PC-3 (cell line): ENCODE measurements at regions not wholly inside any gene's neighbourhood (a gene's known extent, or its start where the extent isn't known, plus 50 kb on each side); places are given as distances from the start of the nearest gene placed in this dataset.

Source experiments
- ATAC-seq: fragments of 200-7000 bp; cut with Tn5 transposase; 2 replicates; pipeline ENCODE4 v1.9.1; 2020; ENCODE audit warnings: mild to moderate bottlenecking, moderate library complexity
- BruUV-seq: library from RNA; stranded (reverse); fragments of 400-500 nt; replicated peaks from 2 replicates; lab custom pipeline; 2021; lab: Mats Ljungman, UMichigan
- CTCF ChIA-PET: fragments of 300-600 bp; sonication (Branson Sonifier 250); formaldehyde crosslinking; loops from one replicate; lab custom pipeline; 2022; ENCODE audit warnings: antibody characterized with exemption; lab: Charles Lee
- POLR2A ChIA-PET: fragments of 300-600 bp; sonication (Branson Sonifier 250); formaldehyde crosslinking; loops from one replicate; lab custom pipeline; 2022; ENCODE audit warnings: antibody characterized with exemption; ENCODE audit not compliant: unreplicated experiment; lab: Charles Lee
- DNase-seq: peaks from one replicate; pipeline ENCODE4 v3.0.0-alpha.2; 2015
- H2AFZ ChIP-seq: fragments of 300-600 bp; sonication (generic); 2 replicates; pipeline ENCODE4 v1.6.0; 2016; ENCODE audit warnings: antibody characterized with exemption, low read length
- H3F3A ChIP-seq: fragments of 300-600 bp; sonication (generic); one replicate; pipeline ENCODE4 v1.6.0; 2017; ENCODE audit warnings: antibody characterized with exemption, low read length, control low read depth, mild to moderate bottlenecking; ENCODE audit not compliant: unreplicated experiment
- H3K27ac ChIP-seq: fragments of 300-600 bp; sonication (generic); 2 replicates; pipeline ENCODE4 v1.5.1; 2016; ENCODE audit warnings: mild to moderate bottlenecking, low read length
- H3K27me3 ChIP-seq: fragments of 300-600 bp; sonication (generic); 2 replicates; pipeline ENCODE4 v1.6.1; 2016; ENCODE audit warnings: low read length, mixed read lengths
- H3K36me3 ChIP-seq: fragments of 300-600 bp; sonication (generic); 2 replicates; pipeline ENCODE4 v1.6.1; 2016; ENCODE audit warnings: low read depth, mixed run types, low read length, mixed read lengths
- H3K4me1 ChIP-seq: fragments of 300-600 bp; sonication (generic); 2 replicates; pipeline ENCODE4 v1.5.1; 2016; ENCODE audit warnings: low read length; ENCODE audit not compliant: insufficient read depth
- H3K4me2 ChIP-seq: fragments of 300-600 bp; sonication (generic); 2 replicates; pipeline ENCODE4 v1.6.0; 2016; ENCODE audit warnings: low read length
- H3K4me3 ChIP-seq: fragments of 300-600 bp; sonication (generic); 2 replicates; pipeline ENCODE4 v1.5.1; 2016; ENCODE audit warnings: mild to moderate bottlenecking, low read length, mixed read lengths
- H3K79me2 ChIP-seq: fragments of 300-600 bp; sonication (generic); 2 replicates; pipeline ENCODE4 v1.6.1; 2017; ENCODE audit warnings: low read length, mixed read lengths
- H3K9ac ChIP-seq: fragments of 300-600 bp; sonication (generic); 2 replicates; pipeline ENCODE4 v1.6.0; 2016; ENCODE audit warnings: mild to moderate bottlenecking, low read length
- H3K9me2 ChIP-seq: fragments of 300-600 bp; sonication (generic); replicated peaks from 2 replicates; pipeline ENCODE4 v1.6.1; 2016; ENCODE audit warnings: mixed run types, low read length, mixed read lengths
- H3K9me3 ChIP-seq: fragments of 300-600 bp; sonication (generic); 2 replicates; pipeline ENCODE4 v1.6.1; 2016; ENCODE audit warnings: low read length, mixed read lengths
- H4K20me1 ChIP-seq: fragments of 300-600 bp; sonication (generic); 2 replicates; pipeline ENCODE4 v1.6.1; 2016; ENCODE audit warnings: low read length, mixed read lengths
- CTCF ChIP-seq: fragments of 300-600 bp; sonication (generic); conservative IDR thresholded peaks from 2 replicates; pipeline ENCODE4 v1.5.1; 2017; ENCODE audit warnings: antibody characterized with exemption, low read depth, mild to moderate bottlenecking, low read length
- EZH2 ChIP-seq: fragments of 300-600 bp; sonication (generic); IDR thresholded peaks from one replicate; pipeline ENCODE4 v1.6.1; 2017; ENCODE audit warnings: antibody characterized with exemption, mild to moderate bottlenecking, low read length; ENCODE audit not compliant: unreplicated experiment
- EZH2phosphoT487 ChIP-seq: fragments of 300-600 bp; sonication (generic); IDR thresholded peaks from 2 replicates; pipeline ENCODE4 v1.6.1; 2018; ENCODE audit warnings: mild to moderate bottlenecking, antibody characterized with exemption, low read length, borderline replicate concordance
- intact Hi-C: fragments of 100-400 bp; cut with micrococcal nuclease; formaldehyde crosslinking; loops from 2 replicates; pipeline ENCODE4 v1.9.0; 2023

GRCh38 chr11:45396394-45396793, 110.3 kb upstream of the SYT13 start:
- POLR2A ChIA-PET, result no interaction called here

GRCh38 chr11:45395947-45396346, 109.8 kb upstream of the SYT13 start:
- no peak overlapping the region for H3K4me2 ChIP-seq
- BruUV-seq, result no TSS peak
- H3K9me2 ChIP-seq, result no peaks in the 10 kb centered on the region
- H3K4me3 ChIP-seq, result no peak overlapping the region
- ChIA-PET CTCF (no interaction called here), POLR2A (no interaction called here)
- no peaks in the 10 kb centered on the region for H3K79me2 ChIP-seq
- H3F3A ChIP-seq, result no peaks in the 10 kb centered on the region
- intact Hi-C loops, result no loop called here
- H3K27ac ChIP-seq, result no peak overlapping the region
- ATAC-seq, result no peak
- no peaks in the 10 kb centered on the region for H4K20me1 ChIP-seq
- DNase-seq, result no peak
- H3K4me1 ChIP-seq, result no peaks in the 10 kb centered on the region
- TF ChIP-seq CTCF (no peak), EZH2 (no peak), EZH2phosphoT487 (no peak)
- no peak overlapping the region for H2AFZ ChIP-seq
- H3K36me3 ChIP-seq, result no peaks in the 10 kb centered on the region
- H3K27me3 ChIP-seq, result peaks cover 59% of the 10 kb centered on the region
- no peak overlapping the region for H3K9ac ChIP-seq
- no peaks in the 10 kb centered on the region for H3K9me3 ChIP-seq

More at GRCh38 chr11:45396394-45396793, 110.3 kb upstream of the SYT13 start:
- H3K4me1 ChIP-seq, result no peaks in the 10 kb centered on the region
- H3K36me3 ChIP-seq, result no peaks in the 10 kb centered on the region
- no peak overlapping the region for H3K9ac ChIP-seq
- intact Hi-C loops, result no loop called here
- no peak for DNase-seq
- no peak overlapping the region for H3K27ac ChIP-seq
- H2AFZ ChIP-seq, result no peak overlapping the region
- no peak for ATAC-seq
- TF ChIP-seq EZH2 (no peak), EZH2phosphoT487 (no peak), CTCF (no peak)
- no peaks in the 10 kb centered on the region for H3K9me3 ChIP-seq
- no peak overlapping the region for H3K4me2 ChIP-seq
- no peaks in the 10 kb centered on the region for H3K79me2 ChIP-seq
- no peaks in the 10 kb centered on the region for H3F3A ChIP-seq
- H3K27me3 ChIP-seq, result peaks cover 55% of the 10 kb centered on the region
- CTCF ChIA-PET, result no interaction called here
- no peaks in the 10 kb centered on the region for H3K9me2 ChIP-seq
- no peaks in the 10 kb centered on the region for H4K20me1 ChIP-seq
- no peak overlapping the region for H3K4me3 ChIP-seq
- BruUV-seq, result no TSS peak

- DNase-seq (no peak), ATAC-seq (no peak)
- Histone ChIP-seq H3K4me2 (no peak overlapping the region), H2AFZ (no peak overlapping the region), H3K4me3 (no peak overlapping the region), H3F3A (no peaks in the 10 kb centered on the region), H4K20me1 (no peaks in the 10 kb centered on the region), H3K79me2 (no peaks in the 10 kb centered on the region), H3K9me2 (no peaks in the 10 kb centered on the region), H3K36me3 (no peaks in the 10 kb centered on the region), H3K9ac (no peak overlapping the region), H3K27me3 (peaks cover 60% of the 10 kb centered on the region), H3K9me3 (no peaks in the 10 kb centered on the region), H3K27ac (no peak overlapping the region), H3K4me1 (no peaks in the 10 kb centered on the region)
- BruUV-seq, result no TSS peak
- CTCF ChIA-PET, result no interaction called here
- POLR2A ChIA-PET, result no interaction called here
- TF ChIP-seq CTCF, result no peak
- TF ChIP-seq EZH2phosphoT487, result no peak
- no peak for TF ChIP-seq EZH2
- intact Hi-C loops, result no loop called here
These were observed 109.3 kb upstream of the SYT13 start for GRCh38 chr11:45395421-45395820.
